SK-N-SH treated with all-trans-retinoic acid at 6 μM for 48 hours (cell line): ENCODE measurements at regions not wholly inside any gene's neighbourhood (a gene's known extent, or its start where the extent isn't known, plus 50 kb on each side); places are given as distances from the start of the nearest gene placed in this dataset.
A peak's percentile ranks its signal among the peaks of the same experiment; 100 is the strongest.

Experiments
- ATAC-seq: fragments of 200-7000 bp; cut with Tn5 transposase; 3 replicates; pipeline ENCODE4 v1.9.1; 2020; ENCODE audit warnings: mild to moderate bottlenecking, moderate library complexity
- ARNTL ChIP-seq: fragments of 450-650 bp; formaldehyde crosslinking; IDR thresholded peaks from 2 replicates; pipeline ENCODE4 v1.5.0; 2020; ENCODE audit warnings: low read depth, mild to moderate bottlenecking, moderate library complexity, borderline replicate concordance
- BACH2 ChIP-seq: fragments of 250-450 bp; sonication (Bioruptor Pico); IDR thresholded peaks from 2 replicates; pipeline ENCODE4 v1.9.0; 2021; ENCODE audit warnings: mild to moderate bottlenecking, borderline replicate concordance
- CREB5 ChIP-seq: fragments of 250-450 bp; sonication (Bioruptor Pico); IDR thresholded peaks from 2 replicates; pipeline ENCODE4 v1.5.1; 2020; ENCODE audit warnings: low read depth, mild to moderate bottlenecking, moderate library complexity
- CSDC2 ChIP-seq: fragments of 250-450 bp; sonication (Bioruptor Pico); IDR thresholded peaks from 2 replicates; pipeline ENCODE4 v1.5.0; 2020; ENCODE audit warnings: mild to moderate bottlenecking, moderate library complexity
- CSRNP3 ChIP-seq: fragments of 250-450 bp; sonication (Bioruptor Pico); IDR thresholded peaks from 2 replicates; pipeline ENCODE4 v1.5.1; 2021; ENCODE audit warnings: mild to moderate bottlenecking, moderate library complexity
- ESRRG ChIP-seq: fragments of 250-450 bp; sonication (Bioruptor Pico); IDR thresholded peaks from 2 replicates; pipeline ENCODE4 v1.6.1; 2021; ENCODE audit warnings: mild to moderate bottlenecking
- GLIS3 ChIP-seq: fragments of 250-450 bp; sonication (Bioruptor Pico); IDR thresholded peaks from 2 replicates; pipeline ENCODE4 v1.5.0; 2020; ENCODE audit warnings: mild to moderate bottlenecking, moderate library complexity
- ISL1 ChIP-seq: fragments of 250-450 bp; sonication (Bioruptor Pico); IDR thresholded peaks from 2 replicates; pipeline ENCODE4 v2.1.2; 2022; ENCODE audit warnings: mild to moderate bottlenecking, moderate library complexity
- OSR1 ChIP-seq: fragments of 250-450 bp; sonication (Bioruptor Pico); IDR thresholded peaks from 2 replicates; pipeline ENCODE4 v1.8.0; 2022; ENCODE audit warnings: moderate library complexity, mild to moderate bottlenecking, inconsistent platforms
- PATZ1 ChIP-seq: fragments of 250-450 bp; sonication (Bioruptor Pico); IDR thresholded peaks from 2 replicates; pipeline ENCODE4 v1.8.0; 2020; ENCODE audit warnings: mild to moderate bottlenecking, moderate library complexity, borderline replicate concordance
- PPARA ChIP-seq: fragments of 250-450 bp; sonication (Bioruptor Pico); IDR thresholded peaks from 2 replicates; pipeline ENCODE4 v1.5.0; 2020; ENCODE audit warnings: mild to moderate bottlenecking, borderline replicate concordance
- RARB ChIP-seq: fragments of 250-450 bp; sonication (Bioruptor Pico); IDR thresholded peaks from 2 replicates; pipeline ENCODE4 v1.8.0; 2021; ENCODE audit warnings: mild to moderate bottlenecking, moderate library complexity
- SNAI2 ChIP-seq: fragments of 250-450 bp; sonication (Bioruptor Pico); IDR thresholded peaks from 2 replicates; pipeline ENCODE4 v1.5.0; 2020; ENCODE audit warnings: mild to moderate bottlenecking, moderate library complexity
- TCF4 ChIP-seq: fragments of 250-450 bp; sonication (Bioruptor Pico); IDR thresholded peaks from 2 replicates; pipeline ENCODE4 v1.8.0; 2021; ENCODE audit warnings: mild to moderate bottlenecking, moderate library complexity, borderline replicate concordance
- TOX ChIP-seq: fragments of 250-450 bp; sonication (Bioruptor Pico); IDR thresholded peaks from 2 replicates; pipeline ENCODE4 v1.8.0; 2021; ENCODE audit warnings: mild to moderate bottlenecking, moderate library complexity, borderline replicate concordance
- ZC3H10 ChIP-seq: fragments of 250-450 bp; sonication (Bioruptor Pico); IDR thresholded peaks from 2 replicates; pipeline ENCODE4 v1.5.1; 2021; ENCODE audit warnings: mild to moderate bottlenecking, moderate library complexity
- ZFP3 ChIP-seq: fragments of 250-450 bp; sonication (Bioruptor Pico); IDR thresholded peaks from 2 replicates; pipeline ENCODE4 v1.5.0; 2020; ENCODE audit warnings: mild to moderate bottlenecking, moderate library complexity
- ZFP30 ChIP-seq: fragments of 450-650 bp; formaldehyde crosslinking; IDR thresholded peaks from 2 replicates; pipeline ENCODE4 v1.5.0; 2022; ENCODE audit warnings: mild to moderate bottlenecking, moderate library complexity
- ZNF565 ChIP-seq: fragments of 450-650 bp; formaldehyde crosslinking; conservative IDR thresholded peaks from 2 replicates; pipeline ENCODE4 v1.5.0; 2020; ENCODE audit warnings: low read depth, mild to moderate bottlenecking, moderate library complexity
- ZNF70 ChIP-seq: fragments of 450-650 bp; formaldehyde crosslinking; IDR thresholded peaks from 2 replicates; pipeline ENCODE4 v1.5.0; 2020; ENCODE audit warnings: mild to moderate bottlenecking, moderate library complexity
- ZNF8 ChIP-seq: fragments of 450-650 bp; formaldehyde crosslinking; IDR thresholded peaks from 2 replicates; pipeline ENCODE4 v1.5.0; 2020; ENCODE audit warnings: mild to moderate bottlenecking, moderate library complexity

- TF ChIP-seq BACH2 (CRISPR knock-in tag) (no peak), CSDC2 (no peak), TOX (no peak), CSRNP3 (CRISPR knock-in tag) (no peak), PATZ1 (CRISPR knock-in tag) (no peak), ZNF8 (CRISPR knock-in tag) (no peak), TCF4 (CRISPR knock-in tag) (no peak), GLIS3 (CRISPR knock-in tag) (no peak), ZFP3 (no peak), PPARA (CRISPR knock-in tag) (no peak), ZC3H10 (CRISPR knock-in tag) (no peak), RARB (CRISPR knock-in tag) (no peak), ZNF565 (CRISPR knock-in tag) (no peak), CREB5 (no peak), ZNF70 (CRISPR knock-in tag) (no peak)
- ATAC-seq, result no peak
Measured at GRCh38 chr9:108105885-108106284, 616.3 kb upstream of the KLF4 start.

GRCh38 chr9:108104991-108105390 is 615.4 kb upstream of the KLF4 start:
- ATAC-seq, result no peak
- no peak for TF ChIP-seq GLIS3 (CRISPR knock-in tag)
- TF ChIP-seq, all 23 proteins: peak for 0

- TF ChIP-seq TCF4 (CRISPR knock-in tag) (0 out of 2 replicates have a peak, but pooled peaks have one; percentile 19), GLIS3 (CRISPR knock-in tag) (0 out of 2 replicates have a peak, but pooled peaks have one; percentile 10), CSRNP3 (CRISPR knock-in tag) (no peak), ZFP30 (CRISPR knock-in tag) (no peak; the same call in 1 of the 2 replicates), CSDC2 (no peak), ISL1 (CRISPR knock-in tag) (peak; percentile 92), ZNF70 (CRISPR knock-in tag) (no peak), CREB5 (0 out of 2 replicates have a peak, but pooled peaks have one; percentile 21), ESRRG (CRISPR knock-in tag) (no peak), ZNF8 (CRISPR knock-in tag) (peak; percentile 24; the same call in 1 of the 2 replicates), PATZ1 (CRISPR knock-in tag) (peak; percentile 45; the same call in 1 of the 2 replicates)
- peak; percentile 44 for ATAC-seq
Measured at GRCh38 chr9:108103046-108103693, 613.6 kb upstream of the KLF4 start.

GRCh38 chr9:108101410-108101809 is 611.8 kb upstream of the KLF4 start:
- no peak for ATAC-seq
- no peak for TF ChIP-seq ARNTL (CRISPR knock-in tag)
- no peak for TF ChIP-seq ZNF565 (CRISPR knock-in tag)
- no peak for TF ChIP-seq ZFP3
- TF ChIP-seq ZC3H10 (CRISPR knock-in tag), result no peak
- no peak for TF ChIP-seq ZNF8 (CRISPR knock-in tag)
- no peak for TF ChIP-seq OSR1 (CRISPR knock-in tag)
- TF ChIP-seq BACH2 (CRISPR knock-in tag), result no peak
- no peak for TF ChIP-seq SNAI2
- TF ChIP-seq TOX, result no peak
- TF ChIP-seq CSDC2, result no peak
- TF ChIP-seq, all 23 proteins: peak for 0
